ENCODE measurements at regions not wholly inside any gene's neighbourhood (a gene's known extent, or its start where the extent isn't known, plus 50 kb on each side); places are given as distances from the start of the nearest gene placed in this dataset.
A peak's percentile ranks its signal among the peaks of the same experiment; 100 is the strongest.

GRCh38 chr16:85519540-85520231 is 93.4 kb upstream of the GSE1 start:
- no peak for DNase-seq (ENCODE audit: low read depth, low spot score)
- H3K79me2 ChIP-seq (ENCODE audit: control insufficient read depth, insufficient read depth, low read length) = no peaks in the 10 kb centered on the region
- H2AFZ ChIP-seq (ENCODE audit: control insufficient read depth, low read length) = no peak overlapping the region
- no peaks in the 10 kb centered on the region for H3K36me3 ChIP-seq (ENCODE audit: control insufficient read depth in 2 of 2, extremely low read depth in 1 of 2, insufficient read depth in 2 of 2, low read length in 2 of 2)
- no peak overlapping the region for H3K27ac ChIP-seq (ENCODE audit: control insufficient read depth, insufficient read depth, low read length)
- TF ChIP-seq EZH2 (IDR thresholded peaks at IDR 0.05; ENCODE audit: low read length) (no peak), CTCF (optimal IDR thresholded peaks at IDR 0.05 in 1 of 3, IDR thresholded peaks at IDR 0.05 in 1 of 3, conservative IDR thresholded peaks at IDR 0.05 in 1 of 3; ENCODE audit: extremely low read depth in 1 of 3, insufficient read depth in 2 of 3, low read length in 3 of 3) (no peak)
- H3K9me3 ChIP-seq (ENCODE audit: control insufficient read depth, low read depth, low read length) = no peaks in the 10 kb centered on the region
- no peak overlapping the region for H3K4me2 ChIP-seq (ENCODE audit: control insufficient read depth, extremely low read depth, insufficient read depth, low read depth, low read length)
- no peaks in the 10 kb centered on the region for H3K9me1 ChIP-seq (ENCODE audit: control insufficient read depth, extremely low read depth, insufficient read depth, low read length)
- H3K27me3 ChIP-seq (ENCODE audit: control insufficient read depth, extremely low read depth, insufficient read depth, low read length) = no peaks in the 10 kb centered on the region
- FAIRE-seq = no peak
- no peaks in the 10 kb centered on the region for H4K20me1 ChIP-seq (ENCODE audit: control insufficient read depth, extremely low read depth, insufficient read depth, low read length)
- H3K4me3 ChIP-seq (ENCODE audit: control insufficient read depth in 2 of 3, extremely low read depth in 1 of 3, insufficient read depth in 2 of 3, low read depth in 1 of 3, low read length in 3 of 3) = no peak overlapping the region
- peaks cover 35% of the 10 kb centered on the region for H3K4me1 ChIP-seq (ENCODE audit: control insufficient read depth, extremely low read depth, insufficient read depth, low read length)
- dilution Hi-C loops (cut with MboI; ENCODE audit: extremely low pct_ligation_motif_present, low sequenced_read_pairs) = no loop called here
- H3K9ac ChIP-seq (ENCODE audit: control insufficient read depth, extremely low read depth, insufficient read depth, low read length) = no peak overlapping the region

GRCh38 chr16:85520853-85521521 is 92.1 kb upstream of the GSE1 start:
- DNase-seq (ENCODE audit: low read depth, low spot score) = no peak
- H3K27me3 ChIP-seq (ENCODE audit: control insufficient read depth, extremely low read depth, insufficient read depth, low read length) = peaks cover 4% of the 10 kb centered on the region
- dilution Hi-C loops (cut with MboI; ENCODE audit: extremely low pct_ligation_motif_present, low sequenced_read_pairs) = no loop called here
- TF ChIP-seq EZH2 (IDR thresholded peaks at IDR 0.05; ENCODE audit: low read length) = no peak
- no peak for TF ChIP-seq CTCF (optimal IDR thresholded peaks at IDR 0.05 in 1 of 3, IDR thresholded peaks at IDR 0.05 in 1 of 3, conservative IDR thresholded peaks at IDR 0.05 in 1 of 3; ENCODE audit: extremely low read depth in 1 of 3, insufficient read depth in 2 of 3, low read length in 3 of 3)
- H3K4me2 ChIP-seq (ENCODE audit: control insufficient read depth, extremely low read depth, insufficient read depth, low read depth, low read length) = peak overlapping the region; percentile 32
- peaks cover 34% of the 10 kb centered on the region for H3K4me1 ChIP-seq (ENCODE audit: control insufficient read depth, extremely low read depth, insufficient read depth, low read length)
- H3K9ac ChIP-seq (ENCODE audit: control insufficient read depth, extremely low read depth, insufficient read depth, low read length) = no peak overlapping the region
- no peak overlapping the region for H3K4me3 ChIP-seq (ENCODE audit: control insufficient read depth in 2 of 3, extremely low read depth in 1 of 3, insufficient read depth in 2 of 3, low read depth in 1 of 3, low read length in 3 of 3)
- no peaks in the 10 kb centered on the region for H3K79me2 ChIP-seq (ENCODE audit: control insufficient read depth, insufficient read depth, low read length)
- H3K27ac ChIP-seq (ENCODE audit: control insufficient read depth, insufficient read depth, low read length) = no peak overlapping the region
- no peaks in the 10 kb centered on the region for H3K9me1 ChIP-seq (ENCODE audit: control insufficient read depth, extremely low read depth, insufficient read depth, low read length)
- H3K9me3 ChIP-seq (ENCODE audit: control insufficient read depth, low read depth, low read length) = no peaks in the 10 kb centered on the region
- no peaks in the 10 kb centered on the region for H4K20me1 ChIP-seq (ENCODE audit: control insufficient read depth, extremely low read depth, insufficient read depth, low read length)
- FAIRE-seq = no peak
- no peaks in the 10 kb centered on the region for H3K36me3 ChIP-seq (ENCODE audit: control insufficient read depth in 2 of 2, extremely low read depth in 1 of 2, insufficient read depth in 2 of 2, low read length in 2 of 2)
- H2AFZ ChIP-seq (ENCODE audit: control insufficient read depth, low read length) = no peak overlapping the region
